Vagina (tissue), 2 donors: ENCODE measurements at regions not wholly inside any gene's neighbourhood (a gene's known extent, or its start where the extent isn't known, plus 50 kb on each side); places are given as distances from the start of the nearest gene placed in this dataset.

Source experiments
- CTCF ChIP-seq, 3 experiments: fragments of 450-650 bp in 2 of 3; fragments of 200-600 bp in 1 of 3; sonication (generic) in 1 of 3; IDR thresholded peaks; one replicate each; pipeline ENCODE4 v1.5.1; 2017 to 2019; ENCODE audit warnings: antibody characterized with exemption in 3 of 3, mild to moderate bottlenecking in 2 of 3, moderate library complexity in 2 of 3
- POLR2A ChIP-seq, 2 donors: fragments of 450-650 bp; IDR thresholded peaks; one replicate each; pipeline ENCODE4 v1.6.1; 2017; ENCODE audit warnings: antibody characterized with exemption in 2 of 2, mild to moderate bottlenecking in 2 of 2, moderate library complexity in 2 of 2
- POLR2AphosphoS5 ChIP-seq, 2 donors: sonication (generic); formaldehyde crosslinking; IDR thresholded peaks; one replicate each; pipeline ENCODE4 v1.9.0; 2017; ENCODE audit warnings: antibody characterized with exemption in 2 of 2, mild to moderate bottlenecking in 2 of 2, low read depth in 1 of 2; ENCODE audit not compliant: insufficient read depth in 1 of 2

- TF ChIP-seq POLR2AphosphoS5 (IDR thresholded peaks at IDR 0.05; ENCODE audit: insufficient read depth in 1 of 2, low read depth in 1 of 2) (no peak), POLR2A (IDR thresholded peaks at IDR 0.05) (no peak), CTCF (IDR thresholded peaks at IDR 0.05) (no peak)
These were observed 109.0 kb upstream of the MAFB start for GRCh38 chr20:40798066-40798465.
